Type B pancreatic cell (in vitro differentiated cells): ENCODE measurements at regions not wholly inside any gene's neighbourhood (a gene's known extent, or its start where the extent isn't known, plus 50 kb on each side); places are given as distances from the start of the nearest gene placed in this dataset.

Source experiments
- DNase-seq: peaks from one replicate; pipeline ENCODE4 v3.0.0; 2021; ENCODE audit warnings: mixed read lengths; ENCODE audit not compliant: unreplicated experiment; ENCODE audit errors: extremely low spot score
- H3K27ac Mint-ChIP-seq: 2 replicates; pipeline ENCODE4 v1.8.0; 2021; ENCODE audit warnings: mild to moderate bottlenecking, mixed read lengths
- H3K27me3 Mint-ChIP-seq: 2 replicates; pipeline ENCODE4 v1.8.0; 2021; ENCODE audit warnings: mixed read lengths
- H3K36me3 Mint-ChIP-seq: 2 replicates; pipeline ENCODE4 v1.8.0; 2021; ENCODE audit warnings: mixed read lengths
- H3K4me1 Mint-ChIP-seq: one replicate; pipeline ENCODE4 v1.8.0; 2021; ENCODE audit warnings: mixed read lengths; ENCODE audit not compliant: unreplicated experiment
- H3K4me3 Mint-ChIP-seq: 2 replicates; pipeline ENCODE4 v1.8.0; 2021; ENCODE audit warnings: mild to moderate bottlenecking, mixed read lengths
- H3K9me3 Mint-ChIP-seq: 2 replicates; pipeline ENCODE4 v1.8.0; 2021; ENCODE audit warnings: mixed read lengths
- CTCF ChIP-seq: fragments of 200-600 bp; sonication (generic); conservative IDR thresholded peaks from 2 replicates; pipeline ENCODE4 v1.5.0; 2021; ENCODE audit warnings: antibody characterized with exemption, mild to moderate bottlenecking

- Mint-ChIP-seq H3K27ac (no peak overlapping the region), H3K4me3 (no peak overlapping the region)
Observed at GRCh38 chr5:109950634-109951033, 260.9 kb downstream of the MAN2A1 start.

GRCh38 chr5:109951348-109951747 is 261.6 kb downstream of the MAN2A1 start:
- Mint-ChIP-seq H3K4me3 (no peak overlapping the region), H3K4me1 (no peaks in the 10 kb centered on the region), H3K27me3 (no peaks in the 10 kb centered on the region), H3K36me3 (no peaks in the 10 kb centered on the region), H3K9me3 (no peaks in the 10 kb centered on the region), H3K27ac (no peak overlapping the region)
- no peak for TF ChIP-seq CTCF
- DNase-seq, result no peak

More at GRCh38 chr5:109950634-109951033, 260.9 kb downstream of the MAN2A1 start:
- Mint-ChIP-seq H3K9me3 (no peaks in the 10 kb centered on the region), H3K27me3 (no peaks in the 10 kb centered on the region), H3K4me1 (peaks cover under 1% of the 10 kb centered on the region), H3K36me3 (no peaks in the 10 kb centered on the region)
- DNase-seq, result no peak
- TF ChIP-seq CTCF, result no peak

- no peak for DNase-seq
- no peak overlapping the region for H3K4me3 Mint-ChIP-seq
- H3K27ac Mint-ChIP-seq, result no peak overlapping the region
- no peak for TF ChIP-seq CTCF
- no peaks in the 10 kb centered on the region for H3K4me1 Mint-ChIP-seq
- H3K27me3 Mint-ChIP-seq, result no peaks in the 10 kb centered on the region
- H3K9me3 Mint-ChIP-seq, result no peaks in the 10 kb centered on the region
- no peaks in the 10 kb centered on the region for H3K36me3 Mint-ChIP-seq
Observed at GRCh38 chr5:109951758-109952157, 262.0 kb downstream of the MAN2A1 start.

GRCh38 chr5:109953761-109954160 is 264.0 kb downstream of the MAN2A1 start:
- no peak for DNase-seq
- Mint-ChIP-seq H3K36me3 (no peaks in the 10 kb centered on the region), H3K27me3 (no peaks in the 10 kb centered on the region), H3K27ac (no peak overlapping the region), H3K4me3 (no peak overlapping the region), H3K4me1 (no peaks in the 10 kb centered on the region), H3K9me3 (no peaks in the 10 kb centered on the region)
- TF ChIP-seq CTCF, result no peak

GRCh38 chr5:109956884-109957283 is 267.2 kb downstream of the MAN2A1 start:
- H3K27ac Mint-ChIP-seq, result no peak overlapping the region
- H3K4me1 Mint-ChIP-seq, result no peaks in the 10 kb centered on the region
- H3K9me3 Mint-ChIP-seq, result no peaks in the 10 kb centered on the region
- peaks cover 6% of the 10 kb centered on the region for H3K27me3 Mint-ChIP-seq
- TF ChIP-seq CTCF, result no peak
- no peak for DNase-seq
- no peak overlapping the region for H3K4me3 Mint-ChIP-seq
- H3K36me3 Mint-ChIP-seq, result no peaks in the 10 kb centered on the region

- Mint-ChIP-seq H3K4me1 (no peaks in the 10 kb centered on the region), H3K4me3 (no peak overlapping the region), H3K27me3 (peaks cover 6% of the 10 kb centered on the region), H3K36me3 (no peaks in the 10 kb centered on the region), H3K27ac (no peak overlapping the region), H3K9me3 (no peaks in the 10 kb centered on the region)
- no peak for TF ChIP-seq CTCF
- DNase-seq, result no peak
Observed at GRCh38 chr5:109958082-109958481, 268.4 kb downstream of the MAN2A1 start.
